HFFc6 (cell line): ENCODE measurements at regions not wholly inside any gene's neighbourhood (a gene's known extent, or its start where the extent isn't known, plus 50 kb on each side); places are given as distances from the start of the nearest gene placed in this dataset.

Source experiments
- DNase-seq: peaks from one replicate; pipeline ENCODE4 v3.0.0-alpha.2; 2018
- H3K27ac Mint-ChIP-seq: 2 replicates; pipeline ENCODE4 v1.8.0; 2020; ENCODE audit warnings: mild to moderate bottlenecking, mixed read lengths
- H3K27me3 Mint-ChIP-seq: 2 replicates; pipeline ENCODE4 v1.8.0; 2021; ENCODE audit warnings: mild to moderate bottlenecking, moderate library complexity, mixed read lengths; ENCODE audit not compliant: insufficient read depth
- H3K36me3 Mint-ChIP-seq: 2 replicates; pipeline ENCODE4 v1.8.0; 2021; ENCODE audit warnings: low read depth, mixed read lengths
- H3K4me1 Mint-ChIP-seq: 2 replicates; pipeline ENCODE4 v1.8.0; 2020; ENCODE audit warnings: low read depth, mixed read lengths
- H3K4me3 Mint-ChIP-seq: 2 replicates; pipeline ENCODE4 v1.8.0; 2020; ENCODE audit warnings: mild to moderate bottlenecking, moderate library complexity, mixed read lengths
- H3K9me3 Mint-ChIP-seq: 2 replicates; pipeline ENCODE4 v1.8.0; 2020; ENCODE audit warnings: mild to moderate bottlenecking, mixed read lengths
- CTCF ChIP-seq: fragments of 200-600 bp; sonication (generic); IDR thresholded peaks from 2 replicates; pipeline ENCODE4 v1.5.0; 2021; ENCODE audit warnings: antibody characterized with exemption, mild to moderate bottlenecking

DNA sequence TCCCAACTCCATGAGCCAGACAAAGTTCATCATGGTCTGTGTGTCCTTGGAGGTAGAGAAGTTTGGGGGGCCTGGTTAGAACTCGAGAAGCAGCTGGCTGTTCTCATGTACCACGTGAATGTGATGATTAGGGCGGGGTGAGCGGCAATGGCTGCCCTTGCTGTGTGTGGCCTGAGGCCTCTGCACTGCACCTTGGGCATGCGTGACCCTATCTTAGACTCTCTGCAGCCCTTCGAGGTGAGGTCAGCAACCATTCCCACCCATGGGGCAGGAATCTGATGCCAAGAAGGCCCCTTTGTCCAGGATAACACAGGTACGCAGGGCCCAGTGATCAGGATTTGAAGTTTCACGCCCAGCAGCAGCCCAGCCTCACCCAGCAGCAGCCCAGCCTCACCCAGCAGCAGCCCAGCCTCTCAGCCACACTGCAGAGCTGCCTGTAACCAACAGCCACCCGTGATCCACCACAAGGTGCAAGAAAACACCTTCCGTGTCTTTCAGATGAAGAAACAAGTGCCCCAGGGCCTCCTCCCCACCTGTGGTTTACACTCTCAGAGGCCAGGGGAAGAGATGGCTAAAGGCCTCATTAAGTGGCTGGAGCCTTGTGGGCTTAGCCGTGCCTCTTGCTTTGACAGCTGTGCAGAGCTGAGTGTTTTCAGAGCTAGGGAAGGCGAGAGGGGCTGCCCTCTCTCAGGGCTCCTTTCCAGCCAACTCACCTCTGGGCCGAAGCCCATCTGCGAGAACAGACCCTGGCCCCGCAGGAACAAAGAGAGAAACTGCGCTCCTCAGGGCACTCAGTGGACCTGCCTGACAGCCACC lies 195.2 kb upstream of the CDH4 start:
- Mint-ChIP-seq H3K9me3 (peaks cover 10% of the 10 kb centered on the region; the same call in 1 of the 2 replicates), H3K27ac (no peak overlapping the region), H3K27me3 (peaks cover 28% of the 10 kb centered on the region), H3K36me3 (no peaks in the 10 kb centered on the region), H3K4me1 (no peaks in the 10 kb centered on the region), H3K4me3 (no peak overlapping the region)
- no peak for TF ChIP-seq CTCF
- no peak for DNase-seq

DNA sequence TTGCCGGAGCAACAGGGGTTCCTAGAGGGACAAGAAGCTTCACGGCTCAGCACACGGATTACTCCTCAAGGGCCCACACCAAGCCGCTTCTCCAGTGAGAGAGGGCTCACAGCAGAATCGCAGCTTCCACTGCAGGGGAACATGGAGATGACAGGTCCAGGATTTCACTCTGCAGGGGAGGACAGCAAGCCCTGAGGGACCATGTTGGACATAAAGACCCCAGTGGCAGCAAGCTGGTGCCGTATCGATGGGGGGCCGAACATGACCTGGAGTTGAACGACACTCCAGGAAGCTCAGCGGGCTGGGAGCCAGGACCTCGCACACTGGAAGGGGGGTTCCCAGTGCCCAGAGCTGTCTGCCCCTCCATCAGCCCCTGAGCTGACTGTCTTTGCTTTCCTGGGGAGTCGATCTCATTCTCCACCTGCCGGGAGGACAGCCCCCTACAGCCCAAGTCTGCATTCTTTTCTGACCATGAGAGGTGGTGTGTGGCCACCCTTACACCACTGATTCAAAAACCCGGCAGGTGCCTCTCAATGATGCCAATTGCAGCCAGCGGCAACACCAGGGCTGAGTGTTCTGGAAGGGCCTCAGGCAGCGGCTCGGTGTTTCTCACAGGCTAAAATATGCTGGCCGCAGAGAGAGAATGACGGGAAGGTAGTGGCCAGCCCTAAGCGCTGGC lies 194.5 kb upstream of the CDH4 start:
- Mint-ChIP-seq H3K4me3 (no peak overlapping the region), H3K36me3 (no peaks in the 10 kb centered on the region), H3K27me3 (peaks cover 28% of the 10 kb centered on the region), H3K9me3 (peaks cover 4% of the 10 kb centered on the region; the same call in 1 of the 2 replicates), H3K27ac (no peak overlapping the region), H3K4me1 (no peaks in the 10 kb centered on the region)
- no peak for DNase-seq
- TF ChIP-seq CTCF, result no peak

DNA sequence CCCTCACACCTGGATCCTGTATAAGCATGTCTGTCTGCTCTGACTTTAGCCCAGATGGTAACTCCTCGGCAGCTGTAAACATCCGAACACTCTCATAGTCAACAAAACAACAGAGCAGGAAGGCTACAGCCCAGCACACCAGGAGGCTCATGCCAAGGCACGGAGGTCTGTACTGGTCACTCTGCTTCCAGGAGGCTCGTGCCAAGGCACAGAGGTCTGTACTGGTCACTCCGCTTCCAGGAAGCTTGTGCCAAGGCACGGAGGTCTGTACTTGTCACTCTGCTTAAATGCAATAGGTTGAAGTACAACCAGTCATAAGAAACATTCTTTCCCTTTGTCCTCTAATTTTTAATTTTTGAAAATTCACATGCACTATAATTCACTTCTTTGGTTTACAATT lies 190.1 kb upstream of the CDH4 start:
- Mint-ChIP-seq H3K4me3 (no peak overlapping the region), H3K9me3 (no peaks in the 10 kb centered on the region; the same call in 1 of the 2 replicates), H3K27me3 (peaks cover 10% of the 10 kb centered on the region), H3K36me3 (no peaks in the 10 kb centered on the region), H3K27ac (no peak overlapping the region), H3K4me1 (no peaks in the 10 kb centered on the region)
- no peak for DNase-seq
- TF ChIP-seq CTCF, result no peak

DNA sequence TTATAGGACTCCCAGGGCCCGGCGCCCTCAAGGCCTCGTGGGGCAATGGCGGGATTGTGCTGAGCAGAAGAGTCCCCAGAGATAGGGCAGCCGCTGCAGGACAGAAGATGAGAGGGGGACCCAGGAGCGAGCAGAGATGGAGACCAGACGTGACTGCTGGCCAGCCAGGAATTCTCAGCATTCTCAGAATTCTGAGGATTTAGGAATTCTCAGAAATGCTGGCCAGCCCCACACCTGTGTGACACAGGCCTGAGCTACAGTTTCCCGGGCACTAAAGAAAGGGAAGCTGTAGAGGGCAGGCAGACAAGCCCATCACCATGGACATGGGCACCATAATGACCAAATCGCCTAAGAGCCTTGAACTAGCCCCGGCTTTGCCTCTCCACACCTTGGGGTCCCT lies 186.2 kb upstream of the CDH4 start:
- H3K4me3 Mint-ChIP-seq, result no peak overlapping the region
- peaks cover 5% of the 10 kb centered on the region for H3K27me3 Mint-ChIP-seq
- no peaks in the 10 kb centered on the region for H3K4me1 Mint-ChIP-seq
- H3K36me3 Mint-ChIP-seq, result no peaks in the 10 kb centered on the region
- DNase-seq, result no peak
- no peak overlapping the region for H3K27ac Mint-ChIP-seq
- H3K9me3 Mint-ChIP-seq, result peaks cover 4% of the 10 kb centered on the region; the same call in 1 of the 2 replicates
- no peak for TF ChIP-seq CTCF

DNA sequence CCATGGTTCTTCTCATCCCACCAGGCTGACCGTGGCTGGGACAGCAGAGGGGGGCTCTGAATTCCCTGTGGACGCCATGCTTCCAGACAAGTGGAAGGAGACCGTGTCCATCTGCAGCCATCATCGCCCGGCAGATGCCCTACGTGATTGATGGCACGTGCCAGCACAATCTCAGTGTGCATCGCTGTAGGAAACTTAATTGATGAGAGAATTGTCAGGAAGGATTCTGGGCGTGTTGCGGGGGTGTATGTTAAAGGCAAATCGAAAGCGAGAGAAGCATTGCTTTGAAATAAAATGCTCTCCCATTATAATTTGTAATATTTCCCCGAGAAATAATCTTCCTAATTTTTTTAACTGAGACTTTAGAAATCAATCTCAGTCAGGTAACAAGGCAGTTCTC lies 185.5 kb upstream of the CDH4 start:
- H3K36me3 Mint-ChIP-seq, result no peaks in the 10 kb centered on the region
- H3K27ac Mint-ChIP-seq, result no peak overlapping the region

More for the DNA sequence above, 185.5 kb upstream of the CDH4 start:
- H3K27me3 Mint-ChIP-seq, result peaks cover 2% of the 10 kb centered on the region
- DNase-seq, result no peak
- no peak for TF ChIP-seq CTCF
- no peak overlapping the region for H3K4me3 Mint-ChIP-seq
- H3K4me1 Mint-ChIP-seq, result no peaks in the 10 kb centered on the region
- H3K9me3 Mint-ChIP-seq, result peaks cover 4% of the 10 kb centered on the region; the same call in 1 of the 2 replicates
